GM12878 (cell line): ENCODE measurements at regions not wholly inside any gene's neighbourhood (a gene's known extent, or its start where the extent isn't known, plus 50 kb on each side); places are given as distances from the start of the nearest gene placed in this dataset.

Source experiments
- ATAC-seq: fragments of 200-7000 bp; cut with Tn5 transposase; 3 replicates; pipeline ENCODE4 v1.9.1; 2020; ENCODE audit warnings: mild to moderate bottlenecking, moderate library complexity
- BruUV-seq: library from RNA; stranded (reverse); fragments of 400-500 nt; replicated peaks from 2 replicates; lab custom pipeline; 2021; lab: Mats Ljungman, UMichigan
- CTCF ChIA-PET: fragments of 300-600 bp; sonication (Branson Sonifier 250); formaldehyde crosslinking; extraction: SDS; loops from one replicate; lab custom pipeline; 2021; ENCODE audit warnings: inconsistent platforms; lab: Yijun Ruan, JAX
- POLR2A ChIA-PET: fragments of 350-600 bp; formaldehyde crosslinking; extraction: SDS; loops from one replicate; lab custom pipeline; 2021; ENCODE audit warnings: inconsistent platforms; lab: Charles Lee
- RAD21 ChIA-PET: fragments of 300-600 bp; sonication (Branson Sonifier 250); formaldehyde crosslinking; loops from one replicate; lab custom pipeline; 2023; ENCODE audit warnings: antibody characterized with exemption; ENCODE audit not compliant: unreplicated experiment; lab: Charles Lee
- SMC1A ChIA-PET: fragments of 300-600 bp; sonication (Branson Sonifier 250); formaldehyde crosslinking; loops from one replicate; lab custom pipeline; 2023; ENCODE audit not compliant: unreplicated experiment, uncharacterized antibody; lab: Charles Lee
- DNase-seq: peaks from one replicate; pipeline ENCODE4 v3.0.0-alpha.2; 2011; ENCODE audit warnings: low read depth, low spot score
- FAIRE-seq: peaks from 3 replicates; lab custom pipeline; 2011; peaks lifted over from hg19 to GRCh38; lab: Jason Lieb, UNC
- H2AFZ ChIP-seq: 2 replicates; pipeline ENCODE4 v1.6.0; 2011; ENCODE audit warnings: low read depth, low read length, control low read depth; ENCODE audit not compliant: control insufficient read depth
- H3K27ac ChIP-seq: 2 replicates; pipeline ENCODE4 v1.5.1; 2011; ENCODE audit warnings: control low read depth; ENCODE audit not compliant: control insufficient read depth, insufficient read depth
- H3K27me3 ChIP-seq, 2 experiments: replicated peaks in 1 of 2; 2 replicates each; pipeline versions ENCODE4 v1.6.0 to v1.6.1; 2011; ENCODE audit warnings: low read length in 1 of 2; ENCODE audit not compliant: control insufficient read depth in 2 of 2, insufficient read depth in 2 of 2
- H3K36me3 ChIP-seq, 2 experiments: 2 replicates each; pipeline ENCODE4 v1.5.1; 2011; ENCODE audit warnings: low read length in 1 of 2; ENCODE audit not compliant: control insufficient read depth in 2 of 2, insufficient read depth in 2 of 2
- H3K4me1 ChIP-seq: 2 replicates; pipeline ENCODE4 v1.6.1; 2011; ENCODE audit warnings: mild to moderate bottlenecking, low read length, moderate library complexity, mixed read lengths; ENCODE audit not compliant: control insufficient read depth, insufficient read depth
- H3K4me2 ChIP-seq: 2 replicates; pipeline ENCODE4 v1.6.0; 2011; ENCODE audit warnings: control low read depth; ENCODE audit not compliant: control insufficient read depth, insufficient read depth
- H3K4me3 ChIP-seq: fragments of 200-600 bp; sonication (generic); 2 replicates; pipeline ENCODE4 v1.5.1; 2016
- H3K79me2 ChIP-seq: 2 replicates; pipeline ENCODE4 v1.6.0; 2011; ENCODE audit warnings: low read length; ENCODE audit not compliant: control insufficient read depth, insufficient read depth
- H3K9ac ChIP-seq: 2 replicates; pipeline ENCODE4 v1.8.0; 2011; ENCODE audit warnings: low read length, control low read depth, mixed read lengths; ENCODE audit not compliant: control insufficient read depth, insufficient read depth
- H3K9me3 ChIP-seq: replicated peaks from 3 replicates; pipeline ENCODE4 v1.5.1; 2011; ENCODE audit warnings: mild to moderate bottlenecking, low read length; ENCODE audit not compliant: control insufficient read depth, insufficient read depth
- H4K20me1 ChIP-seq: 2 replicates; pipeline ENCODE4 v1.6.0; 2011; ENCODE audit not compliant: control insufficient read depth, insufficient read depth
- CHD4 ChIP-seq: fragments of 200-600 bp; sonication (generic); IDR thresholded peaks from 2 replicates; pipeline ENCODE4 v1.6.1; 2016; ENCODE audit warnings: mild to moderate bottlenecking
- FOXM1 ChIP-seq: IDR thresholded peaks from 2 replicates; pipeline ENCODE4 v1.6.1; 2012; ENCODE audit warnings: low read depth, mild to moderate bottlenecking, inconsistent platforms, low read length, moderate library complexity
- WGBS: methylation state at CpG from one replicate; pipeline ENCODE4 v1.1.6; 2016; ENCODE audit warnings: low lambda C conversion rate; ENCODE audit not compliant: insufficient replicate concordance, insufficient coverage; ENCODE audit errors: missing lambda C conversion rate; 5-methylcytosine and 5-hydroxymethylcytosine counted together
- in situ Hi-C: fragments of 300-500 bp; cut with MboI; formaldehyde crosslinking; loops from 9 replicates; pipeline ENCODE4 v1.14.3; 2018; ENCODE audit warnings: mixed read lengths
- intact Hi-C: fragments of 100-400 bp; cut with micrococcal nuclease; formaldehyde crosslinking; loops from one replicate; pipeline ENCODE4 v1.14.2; 2022; ENCODE audit not compliant: unreplicated experiment
- TF ChIP-seq, protein P1 (sequence below): fragments of 450-650 bp; IDR thresholded peaks from 2 replicates; pipeline ENCODE4 v1.6.1; 2017; ENCODE audit warnings: mild to moderate bottlenecking, moderate library complexity

DNA sequence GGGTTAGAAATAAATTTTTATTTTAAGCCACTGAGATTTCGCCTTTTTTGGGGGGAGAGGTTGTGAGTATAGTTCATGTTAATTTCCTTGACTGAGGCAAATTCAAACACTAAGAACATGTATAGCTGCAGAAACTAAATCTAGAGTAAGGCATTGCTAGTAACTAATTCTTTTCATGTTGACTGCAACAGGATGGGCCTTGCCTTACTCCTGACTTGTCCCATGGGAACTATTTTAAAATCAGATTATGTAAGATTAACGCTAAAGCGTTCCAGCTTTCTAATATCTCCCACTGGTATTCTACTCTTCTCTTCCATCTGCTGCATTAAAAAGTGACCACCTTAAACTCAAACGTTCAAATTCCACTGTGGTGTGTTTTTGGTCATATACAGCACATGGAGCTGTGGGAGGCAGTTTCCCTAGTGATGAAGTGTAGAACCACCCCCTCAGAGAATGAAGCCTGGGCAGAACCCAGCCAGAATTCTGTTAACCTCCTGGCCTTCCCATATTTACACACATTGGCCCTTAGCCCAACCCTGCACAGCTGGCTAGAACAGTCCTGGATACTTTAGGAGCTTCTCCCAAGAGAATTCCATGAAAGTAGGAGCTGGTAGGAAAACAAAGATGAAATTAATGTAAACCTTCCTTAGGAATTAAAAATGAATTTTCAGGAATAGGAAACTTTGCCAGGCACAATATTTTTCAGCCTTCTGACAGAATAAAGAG lies 687.8 kb downstream of the SLC4A3 start:
- H3K9me3 ChIP-seq: no peaks in the 10 kb centered on the region
- no peaks in the 10 kb centered on the region for H3K36me3 ChIP-seq
- in situ Hi-C loops (no loop called here), intact Hi-C loops (loop anchor here (5.0 kb wide), 1 partner anchor 1257 kb away; the partner anchor contains the start of gene EPHA4)
- H3K4me3 ChIP-seq: no peak overlapping the region
- no peaks in the 10 kb centered on the region for H4K20me1 ChIP-seq
- TF ChIP-seq, protein P1, sequence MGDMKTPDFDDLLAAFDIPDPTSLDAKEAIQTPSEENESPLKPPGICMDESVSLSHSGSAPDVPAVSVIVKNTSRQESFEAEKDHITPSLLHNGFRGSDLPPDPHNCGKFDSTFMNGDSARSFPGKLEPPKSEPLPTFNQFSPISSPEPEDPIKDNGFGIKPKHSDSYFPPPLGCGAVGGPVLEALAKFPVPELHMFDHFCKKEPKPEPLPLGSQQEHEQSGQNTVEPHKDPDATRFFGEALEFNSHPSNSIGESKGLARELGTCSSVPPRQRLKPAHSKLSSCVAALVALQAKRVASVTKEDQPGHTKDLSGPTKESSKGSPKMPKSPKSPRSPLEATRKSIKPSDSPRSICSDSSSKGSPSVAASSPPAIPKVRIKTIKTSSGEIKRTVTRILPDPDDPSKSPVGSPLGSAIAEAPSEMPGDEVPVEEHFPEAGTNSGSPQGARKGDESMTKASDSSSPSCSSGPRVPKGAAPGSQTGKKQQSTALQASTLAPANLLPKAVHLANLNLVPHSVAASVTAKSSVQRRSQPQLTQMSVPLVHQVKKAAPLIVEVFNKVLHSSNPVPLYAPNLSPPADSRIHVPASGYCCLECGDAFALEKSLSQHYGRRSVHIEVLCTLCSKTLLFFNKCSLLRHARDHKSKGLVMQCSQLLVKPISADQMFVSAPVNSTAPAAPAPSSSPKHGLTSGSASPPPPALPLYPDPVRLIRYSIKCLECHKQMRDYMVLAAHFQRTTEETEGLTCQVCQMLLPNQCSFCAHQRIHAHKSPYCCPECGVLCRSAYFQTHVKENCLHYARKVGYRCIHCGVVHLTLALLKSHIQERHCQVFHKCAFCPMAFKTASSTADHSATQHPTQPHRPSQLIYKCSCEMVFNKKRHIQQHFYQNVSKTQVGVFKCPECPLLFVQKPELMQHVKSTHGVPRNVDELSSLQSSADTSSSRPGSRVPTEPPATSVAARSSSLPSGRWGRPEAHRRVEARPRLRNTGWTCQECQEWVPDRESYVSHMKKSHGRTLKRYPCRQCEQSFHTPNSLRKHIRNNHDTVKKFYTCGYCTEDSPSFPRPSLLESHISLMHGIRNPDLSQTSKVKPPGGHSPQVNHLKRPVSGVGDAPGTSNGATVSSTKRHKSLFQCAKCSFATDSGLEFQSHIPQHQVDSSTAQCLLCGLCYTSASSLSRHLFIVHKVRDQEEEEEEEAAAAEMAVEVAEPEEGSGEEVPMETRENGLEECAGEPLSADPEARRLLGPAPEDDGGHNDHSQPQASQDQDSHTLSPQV: no peak
- TF ChIP-seq FOXM1 (no peak), CHD4 (no peak)
- no peak overlapping the region for H3K27ac ChIP-seq
- ChIA-PET SMC1A (interaction anchor here (0.7 to 1.0 kb wide), 2 partner anchors 14 to 1242 kb away, joined by 3 read pairs; no protein-coding TSS in a partner anchor), CTCF (interaction anchor here (0.6 to 1.1 kb wide), 2 partner anchors 240 to 246 kb away, joined by 3 read pairs; no protein-coding TSS in a partner anchor), POLR2A (no interaction called here), RAD21 (no interaction called here)
- H3K4me2 ChIP-seq: no peak overlapping the region
- DNase-seq: no peak
- H3K27me3 ChIP-seq: no peaks in the 10 kb centered on the region
- WGBS: 39% methylated on average over 4 of the region's 4 CpGs
- H3K9ac ChIP-seq: no peak overlapping the region
- no TSS peak for BruUV-seq
- no peaks in the 10 kb centered on the region for H3K4me1 ChIP-seq
- ATAC-seq: no peak
- no peak for FAIRE-seq
- no peak overlapping the region for H2AFZ ChIP-seq
- H3K79me2 ChIP-seq: no peaks in the 10 kb centered on the region
